ENCODE measurements at regions not wholly inside any gene's neighbourhood (a gene's known extent, or its start where the extent isn't known, plus 50 kb on each side); places are given as distances from the start of the nearest gene placed in this dataset.

GRCh38 chr3:21830541-21830940 is 79.5 kb upstream of the ZNF385D start:
- no peak for TF ChIP-seq CTCF (conservative IDR thresholded peaks at IDR 0.05)
- DNase-seq (ENCODE audit: extremely low spot score, unreplicated experiment), result no peak
- Mint-ChIP-seq H3K36me3 (no peaks in the 10 kb centered on the region), H3K27ac (no peak overlapping the region), H3K9me3 (peaks cover 4% of the 10 kb centered on the region), H3K4me1 (ENCODE audit: unreplicated experiment) (no peaks in the 10 kb centered on the region), H3K27me3 (no peaks in the 10 kb centered on the region), H3K4me3 (no peak overlapping the region)

GRCh38 chr3:21835264-21835663 is 84.3 kb upstream of the ZNF385D start:
- TF ChIP-seq CTCF (conservative IDR thresholded peaks at IDR 0.05), result no peak
- H3K27me3 Mint-ChIP-seq, result no peaks in the 10 kb centered on the region
- no peak overlapping the region for H3K4me3 Mint-ChIP-seq
- no peak for DNase-seq (ENCODE audit: extremely low spot score, unreplicated experiment)
- H3K36me3 Mint-ChIP-seq, result no peaks in the 10 kb centered on the region
- H3K27ac Mint-ChIP-seq, result no peak overlapping the region
- peaks cover 6% of the 10 kb centered on the region for H3K4me1 Mint-ChIP-seq (ENCODE audit: unreplicated experiment)
- H3K9me3 Mint-ChIP-seq, result no peaks in the 10 kb centered on the region

- no peak for DNase-seq (ENCODE audit: extremely low spot score, unreplicated experiment)
- H3K4me1 Mint-ChIP-seq (ENCODE audit: unreplicated experiment), result peaks cover 6% of the 10 kb centered on the region
- H3K27me3 Mint-ChIP-seq, result no peaks in the 10 kb centered on the region
- H3K4me3 Mint-ChIP-seq, result no peak overlapping the region
- no peak overlapping the region for H3K27ac Mint-ChIP-seq
- no peak for TF ChIP-seq CTCF (conservative IDR thresholded peaks at IDR 0.05)
- no peaks in the 10 kb centered on the region for H3K9me3 Mint-ChIP-seq
- no peaks in the 10 kb centered on the region for H3K36me3 Mint-ChIP-seq
Measured at GRCh38 chr3:21836227-21836626, 85.2 kb upstream of the ZNF385D start.

GRCh38 chr3:21839176-21839575 is 88.2 kb upstream of the ZNF385D start:
- H3K9me3 Mint-ChIP-seq, result no peaks in the 10 kb centered on the region
- no peak for DNase-seq (ENCODE audit: extremely low spot score, unreplicated experiment)
- TF ChIP-seq CTCF (conservative IDR thresholded peaks at IDR 0.05), result no peak
- H3K27me3 Mint-ChIP-seq, result no peaks in the 10 kb centered on the region
- no peaks in the 10 kb centered on the region for H3K36me3 Mint-ChIP-seq
- H3K4me3 Mint-ChIP-seq, result no peak overlapping the region
- H3K4me1 Mint-ChIP-seq (ENCODE audit: unreplicated experiment), result peaks cover 6% of the 10 kb centered on the region
- H3K27ac Mint-ChIP-seq, result no peak overlapping the region

- H3K9me3 Mint-ChIP-seq, result no peaks in the 10 kb centered on the region
- no peak overlapping the region for H3K27ac Mint-ChIP-seq
- TF ChIP-seq CTCF (conservative IDR thresholded peaks at IDR 0.05), result peak; percentile 52
- H3K4me1 Mint-ChIP-seq (ENCODE audit: unreplicated experiment), result peaks cover 6% of the 10 kb centered on the region
- H3K4me3 Mint-ChIP-seq, result no peak overlapping the region
- DNase-seq (ENCODE audit: extremely low spot score, unreplicated experiment), result no peak
- no peaks in the 10 kb centered on the region for H3K36me3 Mint-ChIP-seq
- no peaks in the 10 kb centered on the region for H3K27me3 Mint-ChIP-seq
Measured at GRCh38 chr3:21839592-21839991, 88.6 kb upstream of the ZNF385D start.

GRCh38 chr3:21847005-21847404 is 96.0 kb upstream of the ZNF385D start:
- Mint-ChIP-seq H3K4me3 (no peak overlapping the region), H3K9me3 (no peaks in the 10 kb centered on the region), H3K27me3 (peaks cover 4% of the 10 kb centered on the region), H3K27ac (no peak overlapping the region), H3K36me3 (no peaks in the 10 kb centered on the region), H3K4me1 (ENCODE audit: unreplicated experiment) (no peaks in the 10 kb centered on the region)
- no peak for DNase-seq (ENCODE audit: extremely low spot score, unreplicated experiment)
- TF ChIP-seq CTCF (conservative IDR thresholded peaks at IDR 0.05), result no peak
